ENCODE measurements at regions not wholly inside any gene's neighbourhood (a gene's known extent, or its start where the extent isn't known, plus 50 kb on each side); places are given as distances from the start of the nearest gene placed in this dataset.

GRCh38 chr11:109822436-109823102 lies 270.6 kb upstream of the ZC3H12C start:
- Histone ChIP-seq H3K4me3 (no peak overlapping the region), H3K36me3 (no peaks in the 10 kb centered on the region), H3K4me1 (no peaks in the 10 kb centered on the region), H3K9me3 (no peaks in the 10 kb centered on the region), H3K27ac (no peak overlapping the region), H3K27me3 (ENCODE audit: low read depth) (no peaks in the 10 kb centered on the region)
- intact Hi-C loops (cut with DNase I): no loop called here
- no peak for TF ChIP-seq CTCF (IDR thresholded peaks at IDR 0.05)
- DNase-seq: no peak
- no peak for ATAC-seq

DNA sequence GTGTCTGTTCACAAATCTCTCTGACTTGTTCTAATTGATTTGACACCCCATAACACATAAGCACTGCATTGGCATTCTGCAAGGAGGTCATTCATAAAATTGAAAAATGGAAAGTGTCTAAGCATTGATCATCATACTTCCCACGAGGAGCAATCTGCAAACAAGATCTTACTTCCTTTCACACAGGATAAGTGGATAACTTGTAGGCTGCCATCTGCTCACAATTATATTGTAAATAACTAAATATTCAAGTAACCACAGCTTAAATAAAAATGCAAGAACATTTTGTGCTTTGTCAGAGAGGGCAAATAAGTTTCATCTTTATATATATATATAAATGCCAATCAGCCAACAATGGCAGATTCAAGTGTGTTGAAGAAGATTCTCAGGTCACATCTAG lies 264.8 kb upstream of the ZC3H12C start:
- no peaks in the 10 kb centered on the region for H3K4me1 ChIP-seq
- no peak overlapping the region for H3K4me3 ChIP-seq
- DNase-seq: no peak
- no peaks in the 10 kb centered on the region for H3K27me3 ChIP-seq (ENCODE audit: low read depth)
- no peak for ATAC-seq
- H3K9me3 ChIP-seq: no peaks in the 10 kb centered on the region
- TF ChIP-seq CTCF (IDR thresholded peaks at IDR 0.05): no peak
- no peaks in the 10 kb centered on the region for H3K36me3 ChIP-seq
- intact Hi-C loops (cut with DNase I): no loop called here
- no peak overlapping the region for H3K27ac ChIP-seq

GRCh38 chr11:109838026-109838425 lies 255.2 kb upstream of the ZC3H12C start:
- no peak for ATAC-seq
- no peak overlapping the region for H3K4me3 ChIP-seq
- no peaks in the 10 kb centered on the region for H3K9me3 ChIP-seq
- no peaks in the 10 kb centered on the region for H3K4me1 ChIP-seq
- no peak overlapping the region for H3K27ac ChIP-seq
- intact Hi-C loops (cut with DNase I): no loop called here
- no peaks in the 10 kb centered on the region for H3K36me3 ChIP-seq
- no peak for TF ChIP-seq CTCF (IDR thresholded peaks at IDR 0.05)
- no peaks in the 10 kb centered on the region for H3K27me3 ChIP-seq (ENCODE audit: low read depth)
- DNase-seq: no peak

- Histone ChIP-seq H3K4me1 (no peaks in the 10 kb centered on the region), H3K4me3 (no peak overlapping the region), H3K27me3 (ENCODE audit: low read depth) (no peaks in the 10 kb centered on the region), H3K27ac (no peak overlapping the region), H3K36me3 (no peaks in the 10 kb centered on the region), H3K9me3 (no peaks in the 10 kb centered on the region)
- intact Hi-C loops (cut with DNase I): no loop called here
- ATAC-seq: no peak
- no peak for TF ChIP-seq CTCF (IDR thresholded peaks at IDR 0.05)
- DNase-seq: no peak
Measured at GRCh38 chr11:109845437-109845836, 247.8 kb upstream of the ZC3H12C start.

GRCh38 chr11:109847621-109848020 lies 245.6 kb upstream of the ZC3H12C start:
- intact Hi-C loops (cut with DNase I): no loop called here
- Histone ChIP-seq H3K9me3 (no peaks in the 10 kb centered on the region), H3K27me3 (ENCODE audit: low read depth) (no peaks in the 10 kb centered on the region), H3K27ac (no peak overlapping the region), H3K4me1 (no peaks in the 10 kb centered on the region), H3K36me3 (no peaks in the 10 kb centered on the region), H3K4me3 (no peak overlapping the region)
- DNase-seq: no peak
- ATAC-seq: no peak
- no peak for TF ChIP-seq CTCF (IDR thresholded peaks at IDR 0.05)
